T-helper 1 cell (primary cell): ENCODE measurements at regions not wholly inside any gene's neighbourhood (a gene's known extent, or its start where the extent isn't known, plus 50 kb on each side); places are given as distances from the start of the nearest gene placed in this dataset.

Source experiments
- DNase-seq, 5 donors: peaks; one replicate each; pipeline ENCODE4 v3.0.0-alpha.2; 2012 to 2020

DNA sequence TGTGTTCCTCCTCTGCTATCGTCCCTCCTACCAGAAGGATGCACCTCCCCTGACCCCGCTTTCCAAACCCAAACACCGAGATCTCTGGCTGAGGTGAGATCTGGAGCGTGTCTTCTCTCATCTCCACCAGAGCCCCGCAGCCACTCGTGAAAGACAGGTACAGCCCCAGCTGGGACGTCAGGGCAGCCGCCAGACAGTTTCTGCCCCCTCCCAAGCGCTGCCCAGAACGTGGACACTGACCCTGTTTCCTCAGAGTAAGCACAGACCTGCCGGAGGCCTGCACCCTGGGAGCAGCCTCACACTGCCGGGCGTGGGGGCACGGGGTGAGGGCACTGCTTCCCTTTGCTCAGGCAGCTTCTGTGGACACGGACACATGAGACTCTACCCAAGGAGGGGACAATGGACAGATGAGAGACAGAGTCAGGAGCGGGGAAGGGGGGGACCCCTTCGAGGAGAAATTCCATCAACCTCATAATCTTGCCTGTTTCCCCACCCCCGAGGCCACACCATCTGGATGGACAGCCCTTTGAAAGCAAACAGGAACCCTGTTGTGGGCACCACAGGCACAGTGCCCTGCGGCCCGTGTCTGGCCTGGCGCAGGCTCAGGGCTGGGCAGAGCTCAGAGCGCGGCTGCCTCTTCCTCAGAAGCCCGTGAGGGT lies 210.6 kb downstream of the DLL1 start:
- peak in 1 of 5 donors; percentile 8 for DNase-seq

DNA sequence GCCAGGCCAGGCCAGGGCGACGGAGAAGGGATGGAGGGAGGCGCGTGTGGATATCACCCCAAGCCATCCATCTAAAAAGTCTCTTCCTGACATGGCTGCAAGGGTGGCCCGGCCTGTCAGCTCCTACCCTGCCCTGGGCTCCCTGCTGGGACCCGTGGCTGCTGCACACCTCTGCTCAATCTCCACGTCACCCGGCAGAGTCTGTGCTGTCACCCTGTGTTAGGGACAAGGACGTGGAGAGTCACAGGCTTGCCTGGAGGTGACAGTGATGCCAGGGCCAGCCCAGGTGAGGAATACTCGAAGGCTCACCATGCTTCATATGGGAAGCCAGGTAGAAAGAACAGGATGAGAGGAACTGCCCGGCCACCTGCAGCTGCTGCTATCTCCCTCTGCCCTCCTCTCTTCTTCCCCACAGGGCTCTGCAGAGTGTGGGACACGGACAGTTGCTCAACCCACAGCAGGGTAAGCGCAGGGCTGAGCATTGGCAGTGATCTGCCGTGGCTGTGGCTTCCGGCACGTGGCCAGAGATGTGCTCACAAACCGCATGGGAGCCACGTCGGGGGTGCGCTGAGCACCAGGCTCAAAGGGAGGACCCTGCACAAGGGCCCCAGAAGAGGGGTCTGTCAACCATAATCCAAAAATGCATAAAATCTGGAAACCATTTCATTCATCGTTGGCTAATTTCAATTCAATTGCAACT lies 214.3 kb downstream of the DLL1 start:
- peak in 1 of 5 donors; percentile 8 for DNase-seq

DNA sequence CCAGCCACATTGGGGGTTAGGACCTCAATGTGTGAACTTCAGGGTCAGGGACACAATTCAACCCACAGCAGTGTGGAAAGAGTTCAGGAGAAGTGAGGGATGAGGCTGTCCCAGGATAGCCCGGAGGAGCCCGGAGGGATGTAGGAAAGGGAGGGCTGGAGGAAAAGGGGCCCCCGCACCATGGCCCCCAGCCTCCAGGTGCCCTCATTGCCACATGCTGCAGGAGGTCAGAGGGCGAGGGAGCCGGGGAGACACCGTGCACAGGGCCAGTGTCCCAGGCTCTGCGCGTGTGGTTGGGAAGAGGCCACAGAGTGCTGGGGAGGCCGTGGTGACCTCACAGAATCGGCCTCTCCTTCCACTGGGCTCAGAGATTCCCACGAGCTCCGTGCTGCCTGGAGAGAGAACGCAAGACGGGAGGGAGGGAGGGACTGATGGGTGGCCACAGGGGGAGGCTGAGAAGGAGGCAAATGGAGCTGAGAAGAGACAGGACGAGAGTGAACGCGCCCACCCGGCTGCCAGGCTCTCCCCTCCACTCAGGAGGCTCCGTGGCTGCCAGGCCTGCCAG lies 215.1 kb downstream of the DLL1 start:
- peak in 1 of 5 donors; percentile 4 for DNase-seq

GRCh38 chr6:170074907-170075306 lies 216.0 kb downstream of the DLL1 start:
- peak in 1 of 5 donors; percentile 6 for DNase-seq

DNA sequence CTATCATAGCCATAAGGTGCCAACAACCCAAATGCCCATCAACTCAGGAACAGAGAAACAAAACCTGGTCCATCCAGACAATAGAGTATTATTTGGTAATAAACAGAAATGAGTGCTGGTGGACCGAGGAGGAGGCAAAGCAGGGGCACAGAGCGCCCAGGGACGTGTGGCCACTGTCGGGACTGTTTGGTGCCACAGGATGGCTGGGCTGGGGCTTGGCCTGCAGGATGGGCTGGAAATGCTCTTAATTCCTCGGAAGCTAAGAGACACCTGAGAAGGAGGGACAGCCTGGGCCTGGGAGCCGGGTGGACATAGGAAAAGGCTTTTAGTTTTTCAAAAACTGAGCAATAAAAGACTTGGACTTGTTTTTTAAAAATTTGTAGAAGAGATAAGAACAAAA lies 216.4 kb downstream of the DLL1 start:
- DNase-seq, result peak in 1 of 5 donors; percentile 3

DNA sequence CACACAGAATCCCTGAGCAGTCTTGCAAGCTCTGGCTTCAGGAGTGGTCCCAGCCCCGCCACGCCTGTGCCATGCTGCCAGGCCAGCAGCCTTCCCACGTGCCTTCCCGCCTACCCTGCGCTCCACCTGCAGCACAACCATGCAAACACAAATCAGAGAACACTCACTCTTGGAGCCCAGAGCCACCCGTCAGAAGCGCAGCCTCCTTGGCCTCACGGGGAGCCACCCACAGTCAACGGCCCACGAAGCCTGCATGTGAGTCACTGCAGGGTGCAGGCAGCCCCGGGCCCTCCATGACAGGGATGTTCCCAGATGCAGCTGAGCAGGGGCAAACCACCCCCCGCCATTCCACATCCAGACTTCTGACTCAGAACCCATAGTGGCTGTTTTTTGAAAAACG lies 217.0 kb downstream of the DLL1 start:
- DNase-seq, result peak in 1 of 5 donors; percentile 3

GRCh38 chr6:170072246-170072645 lies 218.6 kb downstream of the DLL1 start:
- no peak for DNase-seq

DNA sequence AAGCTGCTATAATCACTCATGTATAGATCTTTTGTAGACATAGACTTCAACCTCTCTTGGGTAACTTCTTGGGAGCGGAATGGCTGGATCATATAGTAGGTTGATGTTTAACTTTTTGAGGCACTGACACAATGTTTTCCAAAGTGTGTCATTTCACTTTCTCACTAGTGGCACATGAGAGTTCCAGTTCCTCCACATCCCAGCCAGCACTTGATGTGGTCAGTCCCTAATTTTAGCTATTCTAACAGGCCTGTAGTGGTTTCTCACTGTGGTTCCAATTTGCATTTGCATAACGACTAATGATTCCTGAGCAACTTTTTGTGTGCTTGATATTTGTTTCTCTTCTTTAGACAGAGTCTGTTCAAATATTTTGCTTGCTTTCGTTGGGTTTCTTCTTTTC lies 221.3 kb downstream of the DLL1 start:
- no peak for DNase-seq

DNA sequence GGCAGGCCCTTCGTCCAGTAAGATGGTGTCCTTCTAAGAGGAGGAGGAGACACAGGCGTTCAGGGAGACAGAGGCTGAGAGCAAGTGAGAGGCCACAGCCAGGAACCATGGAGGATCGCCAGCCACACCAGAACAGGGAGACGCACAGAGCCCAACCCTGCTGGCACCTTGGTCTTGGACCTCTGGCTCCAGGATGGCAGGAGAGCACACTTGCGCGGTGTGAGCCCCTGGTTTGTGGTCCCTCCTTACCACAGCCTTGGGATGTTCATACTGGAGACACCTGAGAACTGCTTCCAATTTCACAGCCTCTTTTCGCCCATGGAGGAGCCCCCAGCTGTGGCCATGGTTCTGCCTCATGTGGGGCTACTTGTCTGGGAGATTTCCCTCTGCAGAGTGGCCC lies 222.4 kb downstream of the DLL1 start:
- peak in 1 of 5 donors; percentile 8 for DNase-seq

DNA sequence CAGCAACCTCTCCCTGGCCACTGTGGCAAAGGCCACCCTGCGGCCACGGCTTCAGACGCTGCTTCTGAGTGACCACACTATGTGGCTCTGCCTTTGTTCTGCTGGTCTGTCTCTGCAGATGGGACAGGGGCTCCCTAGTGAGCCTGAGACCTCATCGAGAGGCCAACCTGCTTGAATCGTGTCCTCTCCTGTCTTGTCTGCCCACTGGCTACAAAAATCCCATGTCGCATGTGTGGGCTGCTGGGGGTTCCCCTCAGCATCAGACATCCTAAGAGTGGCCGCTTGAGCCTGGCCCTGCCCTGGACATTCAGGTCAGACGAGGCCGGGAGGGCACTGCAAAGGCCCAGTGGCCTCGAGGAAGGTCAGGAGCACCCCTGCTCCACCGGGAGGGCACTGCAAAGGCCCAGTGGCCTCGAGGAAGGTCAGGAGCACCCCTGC lies 222.9 kb downstream of the DLL1 start:
- peak in 1 of 5 donors; percentile 2 for DNase-seq

DNA sequence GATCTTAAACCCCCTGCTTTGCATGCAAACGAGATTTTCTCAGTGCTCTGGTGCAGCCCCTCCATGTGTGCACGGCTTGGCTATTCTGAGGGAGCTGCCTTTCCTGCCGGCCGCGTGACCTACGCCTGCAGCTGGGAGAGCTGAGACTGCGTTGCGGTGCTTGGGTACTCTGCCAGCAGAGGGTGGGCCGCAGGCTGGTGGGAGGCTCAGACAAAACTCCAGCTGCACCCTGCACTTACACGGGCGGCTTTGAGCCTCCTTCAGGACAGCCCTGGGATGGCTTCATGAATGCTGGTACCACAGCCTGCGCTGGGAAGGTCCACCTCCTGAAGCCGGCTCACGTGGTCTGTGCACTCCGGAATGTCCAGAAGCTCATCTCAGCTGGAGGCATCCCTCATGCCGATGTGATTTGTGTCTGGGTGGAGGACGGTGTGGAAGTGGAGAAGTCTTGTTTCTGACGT lies 223.7 kb downstream of the DLL1 start:
- DNase-seq, result no peak

- no peak for DNase-seq
Observed at GRCh38 chr6:170066679-170067078, 224.2 kb downstream of the DLL1 start.

GRCh38 chr6:170063851-170064602 lies 226.9 kb downstream of the DLL1 start:
- DNase-seq, result peak in 1 of 5 donors; percentile 2

DNA sequence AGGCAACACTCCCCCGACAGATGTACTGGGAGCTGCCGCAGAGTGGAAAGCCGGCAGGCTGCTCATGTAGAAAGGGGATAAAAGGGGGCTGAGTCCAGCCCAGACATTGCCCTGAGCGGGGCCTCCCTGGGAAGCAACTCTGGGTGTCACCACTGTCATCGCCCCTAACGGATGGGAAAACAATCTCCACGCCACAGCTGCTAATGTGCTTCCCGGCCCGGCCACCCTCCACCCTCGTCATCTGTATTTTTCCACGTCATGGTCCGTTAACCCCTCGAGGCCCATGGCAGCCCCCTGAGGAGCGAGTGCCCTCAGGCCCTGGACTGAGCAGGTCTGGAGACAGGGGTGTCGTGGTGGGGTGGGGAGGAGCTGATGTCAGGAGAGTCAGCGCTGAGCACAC lies 227.4 kb downstream of the DLL1 start:
- no peak for DNase-seq

GRCh38 chr6:170062915-170063241 lies 228.0 kb downstream of the DLL1 start:
- peak in 1 of 5 donors; percentile 10 for DNase-seq

DNA sequence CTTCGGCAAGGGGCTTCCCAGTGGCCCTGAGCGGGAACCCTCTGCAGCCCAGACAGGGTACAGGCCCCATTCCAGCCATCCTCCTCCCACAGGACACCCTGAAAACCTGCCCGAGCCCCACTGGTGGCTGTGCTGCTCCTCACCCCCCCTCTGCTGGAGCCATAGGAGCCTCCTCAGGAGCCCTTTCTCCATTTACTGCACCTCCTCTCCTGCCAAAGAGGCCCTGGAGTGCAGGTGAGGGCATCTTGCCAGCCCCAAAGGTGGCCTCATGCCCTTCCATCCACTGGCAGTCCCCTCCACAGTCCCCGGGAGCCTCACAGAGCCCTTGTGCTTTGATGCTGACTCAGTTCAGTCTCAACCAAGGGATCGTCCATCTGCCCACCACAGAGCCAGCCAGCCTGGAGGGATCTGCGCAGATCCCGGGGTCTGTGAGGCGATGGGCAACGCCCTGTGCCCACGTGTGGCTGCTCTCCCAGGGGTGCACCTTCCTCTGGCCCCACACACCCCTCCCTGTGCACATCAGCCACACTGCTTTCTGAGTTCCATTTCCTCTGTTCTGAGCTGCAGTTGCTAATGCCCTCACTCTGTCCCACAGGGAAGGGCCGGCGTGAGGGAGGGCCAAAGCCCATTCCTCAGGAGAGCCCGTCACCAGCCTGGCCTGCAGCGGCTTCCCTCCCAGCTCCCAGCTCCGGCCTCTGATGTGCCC lies 228.5 kb downstream of the DLL1 start:
- DNase-seq, result peak in 1 of 5 donors; percentile 6

DNA sequence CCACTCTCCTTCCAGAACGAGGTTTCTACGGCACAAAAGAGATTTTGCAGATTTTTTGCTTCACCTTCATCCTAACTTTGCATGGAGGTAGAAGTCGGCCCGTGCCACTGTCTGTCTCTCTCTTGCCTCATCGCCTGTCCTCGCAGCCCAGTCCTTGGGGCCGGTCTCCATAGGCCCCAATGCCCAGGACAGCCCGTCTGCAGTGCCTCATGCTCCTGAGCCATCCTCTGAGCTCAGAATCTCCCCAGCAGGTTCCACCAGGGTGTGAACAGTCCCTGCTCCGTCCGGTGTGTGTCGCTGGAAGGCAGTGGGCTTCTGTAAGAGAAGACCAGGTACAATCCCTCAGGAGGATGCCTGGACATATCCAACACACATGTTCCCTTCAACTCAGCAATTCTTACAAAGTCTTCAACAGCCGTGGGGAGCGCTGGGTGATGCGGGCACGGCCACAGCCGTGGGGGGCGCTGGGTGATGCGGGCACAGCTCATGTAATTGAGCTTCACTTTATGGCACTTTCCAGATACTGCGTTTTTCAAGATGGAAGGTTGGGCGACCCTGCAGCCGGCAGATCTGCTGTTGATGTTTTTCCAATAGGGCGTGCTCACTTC lies 231.9 kb downstream of the DLL1 start:
- DNase-seq, result no peak

GRCh38 chr6:170057961-170058877 lies 232.7 kb downstream of the DLL1 start:
- no peak for DNase-seq

GRCh38 chr6:170057034-170057734 lies 233.7 kb downstream of the DLL1 start:
- peak in 1 of 5 donors; percentile 2 for DNase-seq

DNA sequence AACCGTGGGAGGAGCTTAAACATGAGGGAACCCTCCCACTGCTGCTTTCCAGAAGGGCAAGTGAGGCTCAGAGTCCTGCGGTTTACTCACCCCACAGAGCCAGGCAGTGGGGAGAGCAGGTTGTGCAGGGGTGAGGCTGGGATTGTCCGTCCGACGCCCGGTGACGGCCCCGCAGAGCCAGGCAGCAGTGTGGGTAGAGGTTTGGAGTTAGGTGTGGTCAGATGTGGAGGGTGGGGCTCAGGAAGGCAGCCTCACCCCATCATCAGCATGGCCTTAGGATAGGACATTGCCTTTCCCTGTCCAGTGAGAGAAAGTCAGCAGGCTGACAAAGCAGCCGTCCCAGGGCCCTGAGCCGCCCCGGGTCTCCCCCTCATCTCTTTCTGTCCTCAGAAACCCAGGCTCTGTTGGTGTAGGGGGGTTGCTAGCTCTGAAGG lies 234.6 kb downstream of the DLL1 start:
- peak in 1 of 5 donors; percentile 2 for DNase-seq
